H9 (cell line): ENCODE measurements at regions not wholly inside any gene's neighbourhood (a gene's known extent, or its start where the extent isn't known, plus 50 kb on each side); places are given as distances from the start of the nearest gene placed in this dataset.

Experiments
- DNase-seq: peaks from one replicate; pipeline ENCODE4 v3.0.0-alpha.2; 2017
- H2AFZ ChIP-seq: one replicate; pipeline ENCODE4 v1.6.1; 2013; ENCODE audit warnings: mild to moderate bottlenecking, low read length, control low read depth, moderate library complexity
- H2AK5ac ChIP-seq: 2 replicates; pipeline ENCODE4 v1.6.1; 2013; ENCODE audit warnings: low read length, control low read depth, mixed read lengths; ENCODE audit not compliant: insufficient read length
- H2BK120ac ChIP-seq: one replicate; pipeline ENCODE4 v1.6.1; 2013; ENCODE audit warnings: low read depth, mild to moderate bottlenecking, low read length, control low read depth, inconsistent platforms; ENCODE audit not compliant: poor library complexity, severe bottlenecking
- H2BK12ac ChIP-seq: 2 replicates; pipeline ENCODE4 v1.6.1; 2013; ENCODE audit warnings: low read length, control low read depth, mixed read lengths, low read depth; ENCODE audit not compliant: insufficient read length
- H2BK15ac ChIP-seq: 2 replicates; pipeline ENCODE4 v1.6.1; 2013; ENCODE audit warnings: low read depth, low read length, control low read depth
- H2BK20ac ChIP-seq: one replicate; pipeline ENCODE4 v1.6.1; 2013; ENCODE audit warnings: low read depth, mild to moderate bottlenecking, low read length, control low read depth, inconsistent platforms; ENCODE audit not compliant: poor library complexity, severe bottlenecking
- H2BK5ac ChIP-seq: 2 replicates; pipeline ENCODE4 v1.6.1; 2013; ENCODE audit warnings: low read length, control low read depth, mixed read lengths; ENCODE audit not compliant: insufficient read length
- H3K14ac ChIP-seq: 2 replicates; pipeline ENCODE4 v1.6.1; 2013; ENCODE audit warnings: low read length, control low read depth; ENCODE audit not compliant: insufficient read depth
- H3K18ac ChIP-seq: 2 replicates; pipeline ENCODE4 v1.6.1; 2013; ENCODE audit warnings: low read depth, mild to moderate bottlenecking, mixed read lengths, low read length, control low read depth; ENCODE audit not compliant: insufficient read length
- H3K23ac ChIP-seq: 2 replicates; pipeline ENCODE4 v1.6.1; 2013; ENCODE audit warnings: low read length, control low read depth, mixed read lengths, low read depth; ENCODE audit not compliant: insufficient read length
- H3K23me2 ChIP-seq: 2 replicates; pipeline ENCODE4 v1.6.1; 2013; ENCODE audit warnings: low read depth, mild to moderate bottlenecking, mixed read lengths, low read length, control low read depth; ENCODE audit not compliant: insufficient read length, poor library complexity, severe bottlenecking
- H3K27ac ChIP-seq: 2 replicates; pipeline ENCODE4 v1.5.1; 2013; ENCODE audit warnings: low read length, control low read depth, mixed read lengths, low read depth; ENCODE audit not compliant: insufficient read length
- H3K27me3 ChIP-seq: 2 replicates; pipeline ENCODE4 v1.6.1; 2013; ENCODE audit warnings: low read length, control low read depth, inconsistent platforms; ENCODE audit not compliant: insufficient read depth
- H3K4ac ChIP-seq: 2 replicates; pipeline ENCODE4 v1.6.1; 2013; ENCODE audit warnings: low read depth, mild to moderate bottlenecking, control low read depth, inconsistent platforms, low read length, moderate library complexity
- H3K4me1 ChIP-seq: 2 replicates; pipeline ENCODE4 v1.6.1; 2013; ENCODE audit warnings: low read length, control low read depth, inconsistent platforms; ENCODE audit not compliant: insufficient read depth
- H3K4me2 ChIP-seq: 2 replicates; pipeline ENCODE4 v1.6.1; 2013; ENCODE audit warnings: low read length, control low read depth, mixed read lengths; ENCODE audit not compliant: insufficient read length, insufficient read depth
- H3K56ac ChIP-seq: 2 replicates; pipeline ENCODE4 v1.6.1; 2013; ENCODE audit warnings: low read depth, mild to moderate bottlenecking, mixed read lengths, low read length, control low read depth; ENCODE audit not compliant: insufficient read length
- H3K79me1 ChIP-seq: 2 replicates; pipeline ENCODE4 v1.6.1; 2013; ENCODE audit warnings: low read depth, mild to moderate bottlenecking, moderate library complexity, low read length, control low read depth, inconsistent platforms; ENCODE audit not compliant: insufficient read depth, poor library complexity, severe bottlenecking
- H3K79me2 ChIP-seq: 2 replicates; pipeline ENCODE4 v1.6.1; 2013; ENCODE audit warnings: low read length, control low read depth, inconsistent platforms; ENCODE audit not compliant: insufficient read depth
- H3K9ac ChIP-seq: 2 replicates; pipeline ENCODE4 v1.6.1; 2013; ENCODE audit warnings: low read length, control low read depth, mixed read lengths; ENCODE audit not compliant: insufficient read length; ENCODE audit errors: extremely low read depth
- H3K9me3 ChIP-seq: one replicate; pipeline ENCODE4 v1.6.1; 2013; ENCODE audit warnings: low read depth, low read length, inconsistent platforms; ENCODE audit not compliant: control insufficient read depth
- H3T11ph ChIP-seq: one replicate; pipeline ENCODE4 v1.6.1; 2013; ENCODE audit warnings: mild to moderate bottlenecking, low read length, control low read depth, inconsistent platforms
- H4K20me1 ChIP-seq: one replicate; pipeline ENCODE4 v1.6.1; 2013; ENCODE audit not compliant: control insufficient read depth, insufficient read length, insufficient read depth
- H4K5ac ChIP-seq: 2 replicates; pipeline ENCODE4 v1.6.1; 2013; ENCODE audit warnings: low read depth, mild to moderate bottlenecking, mixed read lengths, low read length, control low read depth; ENCODE audit not compliant: insufficient read length
- H4K8ac ChIP-seq: replicated peaks from 2 replicates; pipeline ENCODE4 v1.6.1; 2013; ENCODE audit warnings: low read length, control low read depth, mixed read lengths, low read depth; ENCODE audit not compliant: insufficient read length
- H4K91ac ChIP-seq: 2 replicates; pipeline ENCODE4 v1.6.1; 2013; ENCODE audit warnings: low read depth, mild to moderate bottlenecking, moderate library complexity, mixed read lengths, low read length, control low read depth; ENCODE audit not compliant: insufficient read length
- H3K27ac Mint-ChIP-seq, 3 experiments: 2 replicates in 2 of 3; 3 replicates in 1 of 3; pipeline ENCODE4 v1.8.0; 2020 to 2021; ENCODE audit warnings: mixed read lengths in 3 of 3, mild to moderate bottlenecking in 1 of 3, moderate library complexity in 1 of 3
- H3K27me3 Mint-ChIP-seq: 2 replicates; pipeline ENCODE4 v1.8.0; 2021; ENCODE audit warnings: low read depth, mild to moderate bottlenecking, moderate library complexity, mixed read lengths
- H3K36me3 Mint-ChIP-seq, 3 experiments: 2 replicates in 2 of 3; 3 replicates in 1 of 3; pipeline ENCODE4 v1.8.0; 2020 to 2021; ENCODE audit warnings: low read depth in 3 of 3, mixed read lengths in 3 of 3; ENCODE audit not compliant: insufficient read depth in 1 of 3
- H3K4me1 Mint-ChIP-seq, 2 experiments: 2 replicates each; pipeline ENCODE4 v1.8.0; 2020; ENCODE audit warnings: mixed read lengths in 2 of 2
- H3K4me3 Mint-ChIP-seq, 2 experiments: 2 replicates in 1 of 2; 3 replicates in 1 of 2; pipeline ENCODE4 v1.8.0; 2020 to 2021; ENCODE audit warnings: mild to moderate bottlenecking in 2 of 2, mixed read lengths in 2 of 2, moderate library complexity in 1 of 2
- H3K9me3 Mint-ChIP-seq, 2 experiments: 2 replicates in 1 of 2; 3 replicates in 1 of 2; pipeline ENCODE4 v1.8.0; 2020; ENCODE audit warnings: mild to moderate bottlenecking in 2 of 2, mixed read lengths in 2 of 2, moderate library complexity in 1 of 2
- CTCF ChIP-seq: fragments of 200-600 bp; sonication (generic); conservative IDR thresholded peaks from 3 replicates; pipeline ENCODE4 v1.8.0; 2021; ENCODE audit warnings: antibody characterized with exemption, mild to moderate bottlenecking
- WGBS: extraction: QIAGEN DNeasy Blood & Tissue Kit; methylation state at CpG from one replicate; pipeline ENCODE4 v1.1.7; 2013; ENCODE audit warnings: missing lambda C conversion rate, low lambda C conversion rate, mixed read lengths; ENCODE audit not compliant: insufficient read length; ENCODE audit errors: extremely low coverage; 5-methylcytosine and 5-hydroxymethylcytosine counted together

DNA sequence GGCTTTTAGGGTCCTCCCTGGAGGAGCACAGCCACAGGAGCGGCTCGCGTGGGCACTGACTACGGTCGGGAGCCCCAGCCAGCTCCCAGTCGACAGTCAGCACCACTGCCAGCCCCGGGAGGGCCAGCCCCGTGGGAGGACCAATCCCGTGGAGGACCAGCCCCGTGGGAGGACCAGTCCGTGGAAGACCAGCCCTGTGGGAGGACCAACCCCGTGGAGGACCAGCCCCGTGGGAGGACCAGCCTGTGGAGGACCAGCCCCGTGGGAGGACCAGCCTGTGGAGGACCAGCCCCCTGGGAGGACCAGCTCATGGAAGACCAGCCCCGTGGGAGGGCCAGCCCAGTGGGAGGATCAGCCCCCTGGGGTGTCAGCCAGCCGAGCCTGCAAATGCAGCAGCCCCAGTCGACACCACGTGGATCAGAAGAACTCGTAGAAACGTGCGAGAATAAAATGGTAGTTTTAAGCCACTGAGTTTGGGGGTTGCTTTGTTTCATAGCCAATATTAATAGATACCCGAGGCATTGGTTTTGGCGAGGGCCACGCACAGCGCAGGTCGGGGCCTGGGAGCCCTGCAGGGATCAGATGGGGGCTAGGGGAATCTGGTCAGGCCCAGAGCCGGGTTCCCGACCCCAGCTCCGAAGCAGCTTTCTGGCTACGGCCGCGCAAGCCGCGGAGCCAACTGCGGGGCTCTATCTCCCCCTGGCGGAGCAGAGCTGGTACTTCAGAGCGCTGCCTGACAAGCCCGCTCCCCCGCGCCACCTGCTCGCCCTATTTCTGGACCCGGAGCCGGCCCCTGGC is 73.0 kb downstream of the TEX51 start:
- Histone ChIP-seq H2AFZ (no peak overlapping the region), H2BK20ac (no peak overlapping the region), H3K4me1 (peaks cover 3% of the 10 kb centered on the region; the same call in 1 of the 2 replicates), H4K5ac (no peak overlapping the region), H3K79me2 (no peaks in the 10 kb centered on the region), H3K14ac (no peak overlapping the region), H3T11ph (no peak overlapping the region), H3K23ac (no peak overlapping the region), H2AK5ac (no peak overlapping the region), H3K79me1 (no peaks in the 10 kb centered on the region), H3K9me3 (no peaks in the 10 kb centered on the region), H3K9ac (no peak overlapping the region), H3K18ac (no peak overlapping the region), H2BK12ac (no peak overlapping the region), H3K27ac (no peak overlapping the region), H3K56ac (no peak overlapping the region), H3K4ac (no peak overlapping the region), H3K27me3 (no peaks in the 10 kb centered on the region), H4K20me1 (no peaks in the 10 kb centered on the region), H4K91ac (no peak overlapping the region), H2BK15ac (no peak overlapping the region), H4K8ac (no peak overlapping the region), H3K4me2 (no peak overlapping the region), H2BK120ac (no peak overlapping the region), H2BK5ac (no peak overlapping the region), H3K23me2 (no peaks in the 10 kb centered on the region)
- H3K36me3 Mint-ChIP-seq: no peaks in the 10 kb centered on the region
- peaks cover 20 to 22% of the 10 kb centered on the region in 2 experiments for H3K4me1 Mint-ChIP-seq
- WGBS: no CpG with 5 or more reads among the region's 43 CpGs
- H3K27ac Mint-ChIP-seq: no peak overlapping the region
- peak; percentile 98 for TF ChIP-seq CTCF
- H3K9me3 Mint-ChIP-seq: no peaks in the 10 kb centered on the region; a peak in 1 of 5 replicates
- peak; percentile 87 for DNase-seq
- H3K4me3 Mint-ChIP-seq: no peak overlapping the region
- peaks cover 48% of the 10 kb centered on the region for H3K27me3 Mint-ChIP-seq
